K562 (cell line): ENCODE measurements at regions not wholly inside any gene's neighbourhood (a gene's known extent, or its start where the extent isn't known, plus 50 kb on each side); places are given as distances from the start of the nearest gene placed in this dataset.

Experiments
- ATAC-seq: fragments of 200-7000 bp; cut with Tn5 transposase; 3 replicates; pipeline ENCODE4 v1.9.1; 2020; ENCODE audit warnings: moderate library complexity
- BruUV-seq: library from RNA; stranded (reverse); fragments of 400-500 nt; replicated peaks from 2 replicates; lab custom pipeline; 2021; lab: Mats Ljungman, UMichigan
- CTCF ChIA-PET: fragments of 300-600 bp; formaldehyde crosslinking; extraction: SDS; loops from one replicate; lab custom pipeline; 2021; ENCODE audit warnings: low intra/inter-chr PET ratio; lab: Yijun Ruan, JAX
- POLR2A ChIA-PET: fragments of 300-600, 350-650 bp; sonication (Branson Sonifier 250); formaldehyde crosslinking; extraction: SDS; loops from one replicate; lab custom pipeline; 2021; ENCODE audit warnings: antibody characterized with exemption, inconsistent platforms; lab: Yijun Ruan, JAX
- DNase-seq, 4 experiments: peaks; one replicate each; pipeline versions ENCODE4 v3.0.0 to v3.0.0-alpha.2; 2011 to 2018; ENCODE audit warnings: low spot score in 3 of 4, mixed read lengths in 3 of 4; ENCODE audit errors: extremely low read depth in 1 of 4
- FAIRE-seq: peaks from 2 replicates; lab custom pipeline; 2011; peaks lifted over from hg19 to GRCh38; lab: Jason Lieb, UNC
- H2AFZ ChIP-seq: 2 replicates; pipeline ENCODE4 v1.6.0; 2011; ENCODE audit warnings: low read depth, low read length, control low read depth, inconsistent platforms
- H3K27ac ChIP-seq: fragments of 200-600 bp; 3 replicates; pipeline ENCODE4 v1.8.0; 2011; ENCODE audit warnings: low read depth, mild to moderate bottlenecking, control low read depth, inconsistent platforms, low read length, moderate library complexity, mixed read lengths; ENCODE audit errors: extremely low read depth
- H3K27me3 ChIP-seq, 2 experiments: fragments of 300-600 bp in 1 of 2; 2 replicates in 1 of 2; 3 replicates in 1 of 2; pipeline versions ENCODE4 v1.6.0 to v1.8.0; 2011; ENCODE audit warnings: inconsistent platforms in 2 of 2, low read length in 2 of 2, mild to moderate bottlenecking in 1 of 2, mixed read lengths in 1 of 2, moderate library complexity in 1 of 2; ENCODE audit not compliant: control insufficient read depth in 2 of 2, insufficient read depth in 2 of 2
- H3K36me3 ChIP-seq: fragments of 300-600 bp; 3 replicates; pipeline ENCODE4 v1.8.0; 2011; ENCODE audit warnings: mild to moderate bottlenecking, low read length, inconsistent platforms; ENCODE audit not compliant: control insufficient read depth, insufficient read depth
- H3K4me1 ChIP-seq, 2 experiments: fragments of 200-600 bp in 1 of 2; replicated peaks in 1 of 2; 2 replicates in 1 of 2; 3 replicates in 1 of 2; pipeline versions ENCODE4 v1.5.1 to v1.8.0; 2011; ENCODE audit warnings: inconsistent platforms in 2 of 2, low read length in 2 of 2, mild to moderate bottlenecking in 1 of 2, mixed read lengths in 1 of 2, moderate library complexity in 1 of 2; ENCODE audit not compliant: control insufficient read depth in 2 of 2, insufficient read depth in 2 of 2
- H3K4me2 ChIP-seq: 2 replicates; pipeline ENCODE4 v1.6.1; 2011; ENCODE audit warnings: low read length, control low read depth, inconsistent platforms, mixed read lengths; ENCODE audit not compliant: insufficient read depth
- H3K4me3 ChIP-seq: fragments of 200-600 bp; sonication (generic), shearing (Covaris generic); 2 replicates; pipeline ENCODE4 v1.5.1; 2016; ENCODE audit warnings: control low read depth, inconsistent platforms
- H3K79me2 ChIP-seq: fragments of 200-600 bp; 3 replicates; pipeline ENCODE4 v1.8.0; 2011; ENCODE audit warnings: low read length, inconsistent platforms; ENCODE audit not compliant: control insufficient read depth, insufficient read depth
- H3K9ac ChIP-seq, 2 experiments: 2 replicates each; pipeline versions ENCODE4 v1.6.0 to v1.6.1; 2011; ENCODE audit warnings: low read depth in 2 of 2, low read length in 2 of 2, control low read depth in 1 of 2, inconsistent platforms in 1 of 2, mild to moderate bottlenecking in 1 of 2, mixed read lengths in 1 of 2; ENCODE audit not compliant: insufficient read depth in 1 of 2
- H3K9me1 ChIP-seq: one replicate; pipeline ENCODE4 v1.6.0; 2011; ENCODE audit warnings: inconsistent platforms, mild to moderate bottlenecking, low read length, moderate library complexity; ENCODE audit not compliant: control insufficient read depth, insufficient read depth
- H3K9me3 ChIP-seq: replicated peaks from 2 replicates; pipeline ENCODE4 v1.5.1; 2011; ENCODE audit warnings: low read depth, low read length, inconsistent platforms; ENCODE audit not compliant: control insufficient read depth, insufficient read depth
- H4K20me1 ChIP-seq: replicated peaks from 2 replicates; pipeline ENCODE4 v1.6.1; 2011; ENCODE audit warnings: low read length, inconsistent platforms, mixed read lengths; ENCODE audit not compliant: control insufficient read depth, insufficient read depth
- CBFA2T3 ChIP-seq: fragments of 450-650 bp; IDR thresholded peaks from 2 replicates; pipeline ENCODE4 v1.6.1; 2017
- FOXP1 ChIP-seq: sonication (generic); formaldehyde crosslinking; IDR thresholded peaks from 2 replicates; pipeline ENCODE4 v1.8.0; 2022; ENCODE audit warnings: mild to moderate bottlenecking, missing genetic modification reagents
- GATA2 ChIP-seq: sonication (generic); formaldehyde crosslinking; IDR thresholded peaks from 2 replicates; pipeline ENCODE4 v1.4.0; 2020; ENCODE audit warnings: mild to moderate bottlenecking, missing genetic modification reagents
- PHB ChIP-seq: fragments of 250-450 bp; sonication (Bioruptor Pico); IDR thresholded peaks from 2 replicates; pipeline ENCODE4 v1.5.0; 2021
- SMC3 ChIP-seq: conservative IDR thresholded peaks from 2 replicates; pipeline ENCODE4 v1.6.1; 2011; ENCODE audit warnings: low read depth, low read length, improper control_type of control experiment; ENCODE audit not compliant: insufficient read depth
- STAG1 ChIP-seq: sonication (generic); formaldehyde crosslinking; IDR thresholded peaks from 2 replicates; pipeline ENCODE4 v1.5.0; 2020; ENCODE audit warnings: missing genetic modification reagents, borderline replicate concordance
- ZNF197 ChIP-seq: fragments of 200-800 bp; sonication (Bioruptor generic); IDR thresholded peaks from 2 replicates; pipeline ENCODE4 v1.6.1; 2016; ENCODE audit warnings: low read depth, missing genetic modification characterization, missing compliant biosample characterization
- WGBS: fragments of 100-300 bp; shearing (Covaris generic); methylation state at CpG from one replicate; pipeline ENCODE4 v1.1.6; 2016; ENCODE audit warnings: low coverage, mixed read lengths; ENCODE audit not compliant: insufficient coverage; ENCODE audit errors: missing lambda C conversion rate; 5-methylcytosine and 5-hydroxymethylcytosine counted together
- in situ Hi-C: fragments of 300-500 bp; cut with MboI; formaldehyde crosslinking; loops from 4 replicates; pipeline ENCODE4 v1.15.0; 2018; ENCODE audit warnings: inconsistent platforms, mixed read lengths
- intact Hi-C: fragments of 100-400 bp; cut with micrococcal nuclease; formaldehyde crosslinking; loops from 2 replicates; pipeline ENCODE4 v1.14.2; 2022
- TF ChIP-seq, protein P1 (sequence below): fragments of 450-650 bp; formaldehyde crosslinking; IDR thresholded peaks from 2 replicates; pipeline ENCODE4 v1.4.0; 2020; ENCODE audit warnings: mild to moderate bottlenecking, moderate library complexity
- TF ChIP-seq, protein P2 (sequence below), 3 experiments: IDR thresholded peaks in 2 of 3; conservative IDR thresholded peaks in 1 of 3; 2 replicates each; pipeline ENCODE4 v1.5.1; 2011 to 2012; ENCODE audit warnings: low read length in 3 of 3, mild to moderate bottlenecking in 3 of 3, control low read depth in 2 of 3, improper control_type of control experiment in 1 of 3, inconsistent platforms in 1 of 3, low read depth in 1 of 3, mixed read lengths in 1 of 3, moderate library complexity in 1 of 3; ENCODE audit not compliant: insufficient read depth in 2 of 3

DNA sequence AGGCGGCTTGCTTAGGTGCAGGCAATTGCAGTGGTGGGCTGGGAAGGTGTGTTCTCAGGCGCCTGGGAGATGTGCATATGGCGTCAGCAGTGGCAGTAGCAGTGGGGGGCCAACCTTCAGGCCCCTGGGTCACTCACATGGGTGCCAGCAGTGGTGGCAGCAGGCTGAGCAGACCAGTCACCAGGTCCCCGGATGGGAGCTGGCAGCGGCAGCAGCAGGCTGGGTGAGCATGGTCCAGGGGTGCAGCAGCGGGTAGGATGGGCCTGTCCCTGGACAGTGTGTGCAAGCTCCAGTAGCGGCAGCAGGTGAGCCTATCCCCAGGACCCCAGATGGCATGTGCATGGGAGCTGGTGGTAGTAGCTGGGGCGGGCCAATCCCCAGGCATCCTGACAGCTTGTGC is 108.5 kb upstream of the TMEM260 start (continued):
- TF ChIP-seq PHB (no peak), CBFA2T3 (no peak)

DNA sequence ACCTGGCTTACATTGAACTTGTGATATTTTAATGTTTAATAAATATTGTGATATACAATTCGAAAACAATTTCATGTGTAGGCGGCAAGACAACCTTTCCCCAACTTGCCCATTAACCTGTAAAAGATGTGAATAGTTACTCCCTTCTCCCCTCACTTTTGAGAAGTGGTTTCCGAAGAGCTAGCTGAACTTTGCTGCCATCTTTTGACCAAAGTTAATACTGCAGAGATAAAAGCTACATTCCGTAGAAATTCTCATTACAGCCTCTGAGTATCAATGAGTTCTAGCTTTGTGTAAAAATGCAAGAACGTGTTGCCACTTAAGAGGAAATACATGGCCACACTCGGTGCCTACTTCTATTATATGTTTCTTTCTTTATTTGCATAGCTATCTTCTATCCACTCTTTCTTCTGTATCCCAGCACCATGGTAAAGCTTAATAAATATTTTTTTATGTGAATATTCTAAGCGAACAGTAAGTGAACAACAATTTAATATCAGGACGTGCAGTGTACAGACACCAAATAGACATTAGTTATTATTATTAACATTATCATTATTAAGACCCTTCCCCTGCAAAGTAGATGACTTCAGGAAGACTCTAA is 105.1 kb upstream of the TMEM260 start:
- POLR2A ChIA-PET: interaction anchor here (0.5 to 0.9 kb wide), 3 partner anchors 65 to 763 kb away, joined by 3 to 4 read pairs (median 3); no protein-coding TSS in a partner anchor
- Histone ChIP-seq H3K4me3 (no peak overlapping the region), H3K4me2 (no peak overlapping the region), H3K9me3 (no peaks in the 10 kb centered on the region), H3K9me1 (no peaks in the 10 kb centered on the region), H2AFZ (no peak overlapping the region), H3K9ac (no peak overlapping the region), H3K36me3 (no peaks in the 10 kb centered on the region), H3K27me3 (no peaks in the 10 kb centered on the region), H4K20me1 (no peaks in the 10 kb centered on the region), H3K4me1 (no peaks in the 10 kb centered on the region), H3K27ac (no peak overlapping the region), H3K79me2 (no peaks in the 10 kb centered on the region)
- CTCF ChIA-PET: interaction anchor here (0.6 to 0.9 kb wide), 4 partner anchors 227 to 1036 kb away, joined by 3 to 4 read pairs (median 4); no protein-coding TSS in a partner anchor
- 0% methylated on average over 8 of the region's 8 CpGs for WGBS
- BruUV-seq: no TSS peak
- FAIRE-seq: peak; percentile 75
- DNase-seq: peak; percentile 5 to 30 (median 16)
- intact Hi-C loops (loop anchor here (5.0 to 10.0 kb wide), 2 partner anchors 750 to 1037 kb away; no protein-coding TSS in a partner anchor), in situ Hi-C loops (loop anchor here (10.0 to 25.0 kb wide), 4 partner anchors 713 to 1588 kb away; partner anchors contain the start of gene TBPL2)
- ATAC-seq: no peak
- TF ChIP-seq, protein P1, sequence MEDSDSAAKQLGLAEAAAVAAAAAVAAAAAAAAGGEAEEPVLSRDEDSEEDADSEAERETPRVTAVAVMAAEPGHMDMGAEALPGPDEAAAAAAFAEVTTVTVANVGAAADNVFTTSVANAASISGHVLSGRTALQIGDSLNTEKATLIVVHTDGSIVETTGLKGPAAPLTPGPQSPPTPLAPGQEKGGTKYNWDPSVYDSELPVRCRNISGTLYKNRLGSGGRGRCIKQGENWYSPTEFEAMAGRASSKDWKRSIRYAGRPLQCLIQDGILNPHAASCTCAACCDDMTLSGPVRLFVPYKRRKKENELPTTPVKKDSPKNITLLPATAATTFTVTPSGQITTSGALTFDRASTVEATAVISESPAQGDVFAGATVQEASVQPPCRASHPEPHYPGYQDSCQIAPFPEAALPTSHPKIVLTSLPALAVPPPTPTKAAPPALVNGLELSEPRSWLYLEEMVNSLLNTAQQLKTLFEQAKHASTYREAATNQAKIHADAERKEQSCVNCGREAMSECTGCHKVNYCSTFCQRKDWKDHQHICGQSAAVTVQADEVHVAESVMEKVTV: peak; percentile 65
- TF ChIP-seq ZNF197 (CRISPR knock-in tag) (no peak), SMC3 (peak; percentile 44; the same call in 1 of the 2 replicates), STAG1 (CRISPR knock-in tag) (peak; percentile 27; the same call in 1 of the 2 replicates), GATA2 (CRISPR knock-in tag) (no peak), FOXP1 (CRISPR knock-in tag) (no peak)
- TF ChIP-seq, protein P2, sequence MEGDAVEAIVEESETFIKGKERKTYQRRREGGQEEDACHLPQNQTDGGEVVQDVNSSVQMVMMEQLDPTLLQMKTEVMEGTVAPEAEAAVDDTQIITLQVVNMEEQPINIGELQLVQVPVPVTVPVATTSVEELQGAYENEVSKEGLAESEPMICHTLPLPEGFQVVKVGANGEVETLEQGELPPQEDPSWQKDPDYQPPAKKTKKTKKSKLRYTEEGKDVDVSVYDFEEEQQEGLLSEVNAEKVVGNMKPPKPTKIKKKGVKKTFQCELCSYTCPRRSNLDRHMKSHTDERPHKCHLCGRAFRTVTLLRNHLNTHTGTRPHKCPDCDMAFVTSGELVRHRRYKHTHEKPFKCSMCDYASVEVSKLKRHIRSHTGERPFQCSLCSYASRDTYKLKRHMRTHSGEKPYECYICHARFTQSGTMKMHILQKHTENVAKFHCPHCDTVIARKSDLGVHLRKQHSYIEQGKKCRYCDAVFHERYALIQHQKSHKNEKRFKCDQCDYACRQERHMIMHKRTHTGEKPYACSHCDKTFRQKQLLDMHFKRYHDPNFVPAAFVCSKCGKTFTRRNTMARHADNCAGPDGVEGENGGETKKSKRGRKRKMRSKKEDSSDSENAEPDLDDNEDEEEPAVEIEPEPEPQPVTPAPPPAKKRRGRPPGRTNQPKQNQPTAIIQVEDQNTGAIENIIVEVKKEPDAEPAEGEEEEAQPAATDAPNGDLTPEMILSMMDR (IDR thresholded peaks at IDR 0.05 in 2 of 3, conservative IDR thresholded peaks at IDR 0.05 in 1 of 3; ENCODE audit: insufficient read depth in 2 of 3, low read depth in 1 of 3, low read length in 3 of 3): peak; percentile 56 to 77 (median 63); a peak in 5 of 6 replicates
